Breast epithelium (tissue), 3 donors: ENCODE measurements at regions not wholly inside any gene's neighbourhood (a gene's known extent, or its start where the extent isn't known, plus 50 kb on each side); places are given as distances from the start of the nearest gene placed in this dataset.

ENCODE experiments used
- CTCF ChIP-seq, 3 donors: fragments of 450-650 bp; IDR thresholded peaks; one replicate each; pipeline ENCODE4 v1.5.1; 2016 to 2017; ENCODE audit warnings: antibody characterized with exemption in 3 of 3, mild to moderate bottlenecking in 3 of 3, moderate library complexity in 3 of 3
- POLR2A ChIP-seq: fragments of 450-650 bp; IDR thresholded peaks from one replicate; pipeline ENCODE4 v1.6.1; 2016; ENCODE audit warnings: antibody characterized with exemption, mild to moderate bottlenecking, moderate library complexity

- TF ChIP-seq CTCF (IDR thresholded peaks at IDR 0.05) (no peak), POLR2A (no peak)
These were observed 261.0 kb downstream of the DOK5 start for GRCh38 chr20:54736421-54736820.
